ENCODE measurements at regions not wholly inside any gene's neighbourhood (a gene's known extent, or its start where the extent isn't known, plus 50 kb on each side); places are given as distances from the start of the nearest gene placed in this dataset.

DNA sequence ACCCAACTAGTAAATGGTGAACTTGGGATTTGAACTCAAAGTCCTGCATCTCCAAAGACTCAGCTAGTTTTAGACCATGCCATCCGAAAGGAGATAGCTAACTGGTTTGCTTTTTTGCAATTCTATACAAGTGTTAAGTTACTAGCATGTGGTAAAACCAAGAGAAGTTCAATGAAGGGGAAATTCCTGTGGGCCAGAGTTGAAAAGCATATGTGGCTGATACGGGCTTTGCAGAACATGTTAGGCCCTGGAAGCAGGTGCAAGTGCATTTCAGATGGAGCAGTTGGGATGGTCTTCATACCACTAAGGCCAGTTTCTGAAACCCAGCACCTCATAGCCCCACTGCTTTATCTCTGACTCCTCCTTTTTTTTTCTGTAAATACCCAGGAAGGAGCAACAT, 620.9 kb downstream of the PLPP3 start:
- H3K9me3 ChIP-seq = no peaks in the 10 kb centered on the region
- ATAC-seq (no peak), FAIRE-seq (no peak), DNase-seq (ENCODE audit: low read depth in 1 of 2, low spot score in 1 of 2) (no peak)
- no peaks in the 10 kb centered on the region for H3K4me1 ChIP-seq
- no peak overlapping the region for H3K4me3 ChIP-seq
- TF ChIP-seq NFE2L2 (conservative IDR thresholded peaks at IDR 0.05; ENCODE audit: low read length) = no peak
- WGBS (ENCODE audit: missing lambda C conversion rate) = 73% methylated on average over 2 of the region's 2 CpGs
- no peak overlapping the region for H3K4me2 ChIP-seq
- ChIA-PET POLR2A (no interaction called here), CTCF (interaction anchor here (0.8 kb wide), 1 partner anchor 9 kb away, joined by 4 read pairs; no protein-coding TSS in a partner anchor)
- H3K27ac ChIP-seq = no peak overlapping the region

GRCh38 chr1:55957276-55957675, 622.1 kb downstream of the PLPP3 start:
- POLR2A ChIA-PET = no interaction called here
- Histone ChIP-seq H3K4me1 (no peaks in the 10 kb centered on the region), H3K4me3 (no peak overlapping the region), H3K27ac (no peak overlapping the region), H3K9me3 (no peaks in the 10 kb centered on the region), H3K4me2 (no peak overlapping the region)
- FAIRE-seq = no peak
- TF ChIP-seq RAD21 (conservative IDR thresholded peaks at IDR 0.05 in 1 of 2, IDR thresholded peaks at IDR 0.05 in 1 of 2) (no peak), CBX8 (IDR thresholded peaks at IDR 0.05) (no peak), POLR2A (IDR thresholded peaks at IDR 0.05; ENCODE audit: low read length) (no peak), ZSCAN20 (CRISPR knock-in tag; IDR thresholded peaks at IDR 0.05) (no peak), KDM1A (IDR thresholded peaks at IDR 0.05; ENCODE audit: low read depth) (no peak), ESRRA (IDR thresholded peaks at IDR 0.05; ENCODE audit: borderline replicate concordance, low read length) (no peak)
- TF ChIP-seq, protein P1, sequence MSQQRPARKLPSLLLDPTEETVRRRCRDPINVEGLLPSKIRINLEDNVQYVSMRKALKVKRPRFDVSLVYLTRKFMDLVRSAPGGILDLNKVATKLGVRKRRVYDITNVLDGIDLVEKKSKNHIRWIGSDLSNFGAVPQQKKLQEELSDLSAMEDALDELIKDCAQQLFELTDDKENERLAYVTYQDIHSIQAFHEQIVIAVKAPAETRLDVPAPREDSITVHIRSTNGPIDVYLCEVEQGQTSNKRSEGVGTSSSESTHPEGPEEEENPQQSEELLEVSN (IDR thresholded peaks at IDR 0.05; ENCODE audit: borderline replicate concordance, low read depth) = no peak
- TF ChIP-seq, protein P2, sequence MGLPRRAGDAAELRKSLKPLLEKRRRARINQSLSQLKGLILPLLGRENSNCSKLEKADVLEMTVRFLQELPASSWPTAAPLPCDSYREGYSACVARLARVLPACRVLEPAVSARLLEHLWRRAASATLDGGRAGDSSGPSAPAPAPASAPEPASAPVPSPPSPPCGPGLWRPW (IDR thresholded peaks at IDR 0.05) = no peak
- no peak for DNase-seq (ENCODE audit: low read depth in 1 of 2, low spot score in 1 of 2)
- no peak for ATAC-seq
- CTCF ChIA-PET = interaction anchor here (0.6 kb wide), 1 partner anchor 290 kb away, joined by 3 read pairs; no protein-coding TSS in a partner anchor

DNA sequence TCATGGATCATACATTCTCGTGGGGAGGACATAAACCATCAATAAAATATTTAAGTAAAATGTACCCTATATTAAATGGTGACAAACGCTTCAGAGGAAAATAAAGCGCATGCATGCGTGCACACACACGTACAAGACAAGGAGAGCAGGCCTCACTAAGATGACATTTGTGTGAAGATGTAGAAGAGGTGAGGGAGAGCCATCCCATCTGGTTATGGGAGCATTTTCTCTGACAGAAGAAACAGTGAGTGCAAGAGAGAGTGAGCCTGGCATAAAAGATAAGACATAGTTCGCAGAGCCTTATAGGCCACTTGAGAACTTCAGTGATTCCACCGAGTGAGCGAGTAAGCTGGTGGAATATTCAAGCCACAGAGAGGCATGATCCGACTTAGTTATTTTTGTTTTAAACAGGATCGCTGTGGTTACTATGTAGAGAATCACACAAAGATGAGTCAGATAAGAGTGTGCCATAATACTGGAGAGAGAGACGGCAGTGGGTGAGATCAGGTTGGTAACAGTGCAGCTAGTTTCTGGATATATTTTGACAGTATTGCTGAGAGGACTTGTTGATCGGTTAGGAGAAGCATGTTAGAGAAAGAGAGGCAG, 624.2 kb downstream of the PLPP3 start:
- ATAC-seq (no peak), FAIRE-seq (no peak), DNase-seq (ENCODE audit: low read depth in 1 of 2, low spot score in 1 of 2) (no peak)
- no peak overlapping the region for H3K4me2 ChIP-seq
- ChIA-PET POLR2A (no interaction called here), CTCF (no interaction called here)
- no peaks in the 10 kb centered on the region for H3K9me3 ChIP-seq
- H3K4me3 ChIP-seq = no peak overlapping the region
- TF ChIP-seq, protein P3, sequence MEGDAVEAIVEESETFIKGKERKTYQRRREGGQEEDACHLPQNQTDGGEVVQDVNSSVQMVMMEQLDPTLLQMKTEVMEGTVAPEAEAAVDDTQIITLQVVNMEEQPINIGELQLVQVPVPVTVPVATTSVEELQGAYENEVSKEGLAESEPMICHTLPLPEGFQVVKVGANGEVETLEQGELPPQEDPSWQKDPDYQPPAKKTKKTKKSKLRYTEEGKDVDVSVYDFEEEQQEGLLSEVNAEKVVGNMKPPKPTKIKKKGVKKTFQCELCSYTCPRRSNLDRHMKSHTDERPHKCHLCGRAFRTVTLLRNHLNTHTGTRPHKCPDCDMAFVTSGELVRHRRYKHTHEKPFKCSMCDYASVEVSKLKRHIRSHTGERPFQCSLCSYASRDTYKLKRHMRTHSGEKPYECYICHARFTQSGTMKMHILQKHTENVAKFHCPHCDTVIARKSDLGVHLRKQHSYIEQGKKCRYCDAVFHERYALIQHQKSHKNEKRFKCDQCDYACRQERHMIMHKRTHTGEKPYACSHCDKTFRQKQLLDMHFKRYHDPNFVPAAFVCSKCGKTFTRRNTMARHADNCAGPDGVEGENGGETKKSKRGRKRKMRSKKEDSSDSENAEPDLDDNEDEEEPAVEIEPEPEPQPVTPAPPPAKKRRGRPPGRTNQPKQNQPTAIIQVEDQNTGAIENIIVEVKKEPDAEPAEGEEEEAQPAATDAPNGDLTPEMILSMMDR (IDR thresholded peaks at IDR 0.05) = no peak
- 79% methylated on average over 12 of the region's 12 CpGs for WGBS (ENCODE audit: missing lambda C conversion rate)
- H3K4me1 ChIP-seq = no peaks in the 10 kb centered on the region
- H3K27ac ChIP-seq = no peak overlapping the region

DNA sequence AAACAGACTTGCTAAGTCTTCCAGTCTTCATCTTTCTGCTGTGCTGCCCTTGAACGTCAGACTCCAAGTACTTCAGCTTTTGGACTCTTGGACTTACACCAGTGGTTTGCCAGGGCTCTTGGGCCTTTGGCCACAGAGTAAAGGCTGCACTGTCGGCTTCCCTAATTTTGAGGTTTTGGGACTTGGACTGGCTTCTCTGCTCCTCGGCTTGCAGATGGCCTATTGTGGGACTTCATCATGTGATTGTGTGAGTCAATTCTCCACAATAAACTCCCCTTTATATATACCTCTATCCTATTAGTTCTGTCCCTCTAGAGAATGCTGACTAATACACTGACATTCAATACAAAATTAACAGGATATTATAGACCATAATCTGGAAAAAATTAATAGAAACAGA, 628.1 kb downstream of the PLPP3 start:
- ATAC-seq = no peak
- H3K27ac ChIP-seq = no peak overlapping the region
- WGBS (ENCODE audit: missing lambda C conversion rate) = 62% methylated on average over 3 of the region's 3 CpGs
- H3K4me1 ChIP-seq = no peaks in the 10 kb centered on the region
- CTCF ChIA-PET = no interaction called here
- POLR2A ChIA-PET = no interaction called here
- H3K9me3 ChIP-seq = no peaks in the 10 kb centered on the region
- DNase-seq (ENCODE audit: low read depth in 1 of 2, low spot score in 1 of 2) = no peak
- TF ChIP-seq SMC3 (IDR thresholded peaks at IDR 0.05) = no peak
- TF ChIP-seq CBX2 (IDR thresholded peaks at IDR 0.05; ENCODE audit: borderline replicate concordance, low read depth) = no peak
- TF ChIP-seq TP53 (CRISPR knock-in tag; IDR thresholded peaks at IDR 0.05) = no peak
- TF ChIP-seq, protein P1 (IDR thresholded peaks at IDR 0.05; ENCODE audit: borderline replicate concordance, low read depth) = no peak
- TF ChIP-seq, protein P4, sequence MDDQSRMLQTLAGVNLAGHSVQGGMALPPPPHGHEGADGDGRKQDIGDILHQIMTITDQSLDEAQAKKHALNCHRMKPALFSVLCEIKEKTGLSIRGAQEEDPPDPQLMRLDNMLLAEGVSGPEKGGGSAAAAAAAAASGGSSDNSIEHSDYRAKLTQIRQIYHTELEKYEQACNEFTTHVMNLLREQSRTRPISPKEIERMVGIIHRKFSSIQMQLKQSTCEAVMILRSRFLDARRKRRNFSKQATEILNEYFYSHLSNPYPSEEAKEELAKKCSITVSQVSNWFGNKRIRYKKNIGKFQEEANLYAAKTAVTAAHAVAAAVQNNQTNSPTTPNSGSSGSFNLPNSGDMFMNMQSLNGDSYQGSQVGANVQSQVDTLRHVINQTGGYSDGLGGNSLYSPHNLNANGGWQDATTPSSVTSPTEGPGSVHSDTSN (IDR thresholded peaks at IDR 0.05) = no peak
- TF ChIP-seq, protein P5, sequence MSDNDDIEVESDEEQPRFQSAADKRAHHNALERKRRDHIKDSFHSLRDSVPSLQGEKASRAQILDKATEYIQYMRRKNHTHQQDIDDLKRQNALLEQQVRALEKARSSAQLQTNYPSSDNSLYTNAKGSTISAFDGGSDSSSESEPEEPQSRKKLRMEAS (IDR thresholded peaks at IDR 0.05) = no peak
- no peak for TF ChIP-seq CBX8 (IDR thresholded peaks at IDR 0.05)
- no peak for TF ChIP-seq FOSB (CRISPR knock-in tag; IDR thresholded peaks at IDR 0.05)
- TF ChIP-seq NFE2L2 (conservative IDR thresholded peaks at IDR 0.05; ENCODE audit: low read length) = no peak
- no peak for TF ChIP-seq BCL3 (IDR thresholded peaks at IDR 0.05)
- H3K4me3 ChIP-seq = no peak overlapping the region
- no peak for FAIRE-seq
- no peak overlapping the region for H3K4me2 ChIP-seq
